ENCODE measurements at regions not wholly inside any gene's neighbourhood (a gene's known extent, or its start where the extent isn't known, plus 50 kb on each side); places are given as distances from the start of the nearest gene placed in this dataset.

- TF ChIP-seq ZNF70 (CRISPR knock-in tag; IDR thresholded peaks at IDR 0.05) (peak; percentile 48; the same call in 1 of the 2 replicates), TOX (CRISPR knock-in tag; IDR thresholded peaks at IDR 0.05; ENCODE audit: borderline replicate concordance) (no peak)
- ATAC-seq = peak; percentile 76
Measured at GRCh38 chr20:11204926-11205768, 531.3 kb upstream of the JAG1 start.

- TF ChIP-seq ISL1 (CRISPR knock-in tag; IDR thresholded peaks at IDR 0.05) (peak; percentile 90), ZNF70 (CRISPR knock-in tag; IDR thresholded peaks at IDR 0.05) (no peak), GLIS3 (CRISPR knock-in tag; IDR thresholded peaks at IDR 0.05) (no peak), ZC3H10 (CRISPR knock-in tag; IDR thresholded peaks at IDR 0.05) (peak; percentile 83)
- peak; percentile 55 for ATAC-seq
Measured at GRCh38 chr20:11205769-11206362, 532.1 kb upstream of the JAG1 start.

GRCh38 chr20:11207749-11208502 lies 534.1 kb upstream of the JAG1 start:
- peak; percentile 88 for ATAC-seq
- TF ChIP-seq TCF4 (CRISPR knock-in tag; IDR thresholded peaks at IDR 0.05; ENCODE audit: borderline replicate concordance) (no peak), TOX (CRISPR knock-in tag; IDR thresholded peaks at IDR 0.05; ENCODE audit: borderline replicate concordance) (no peak), CSDC2 (CRISPR knock-in tag; IDR thresholded peaks at IDR 0.05) (no peak; the same call in 1 of the 2 replicates), PATZ1 (CRISPR knock-in tag; IDR thresholded peaks at IDR 0.05; ENCODE audit: borderline replicate concordance) (peak; percentile 34), ZFP3 (CRISPR knock-in tag; IDR thresholded peaks at IDR 0.05) (no peak; the same call in none of the 2 replicates), GLIS3 (CRISPR knock-in tag; IDR thresholded peaks at IDR 0.05) (0 out of 2 replicates have a peak, but pooled peaks have one; percentile 36), ZFP30 (CRISPR knock-in tag; IDR thresholded peaks at IDR 0.05) (no peak), ZNF8 (CRISPR knock-in tag; IDR thresholded peaks at IDR 0.05) (no peak), OSR1 (CRISPR knock-in tag; IDR thresholded peaks at IDR 0.05) (peak; percentile 78; the same call in 1 of the 2 replicates), ISL1 (CRISPR knock-in tag; IDR thresholded peaks at IDR 0.05) (peak; percentile 92), ZNF70 (CRISPR knock-in tag; IDR thresholded peaks at IDR 0.05) (no peak), SNAI2 (CRISPR knock-in tag; IDR thresholded peaks at IDR 0.05) (0 out of 2 replicates have a peak, but pooled peaks have one; percentile 6), PPARA (CRISPR knock-in tag; IDR thresholded peaks at IDR 0.05; ENCODE audit: borderline replicate concordance) (no peak), ZNF565 (CRISPR knock-in tag; conservative IDR thresholded peaks at IDR 0.05; ENCODE audit: low read depth) (no peak), ZC3H10 (CRISPR knock-in tag; IDR thresholded peaks at IDR 0.05) (peak; percentile 89), RARB (CRISPR knock-in tag; IDR thresholded peaks at IDR 0.05) (no peak), BACH2 (CRISPR knock-in tag; IDR thresholded peaks at IDR 0.05; ENCODE audit: borderline replicate concordance) (no peak), ESRRG (CRISPR knock-in tag; IDR thresholded peaks at IDR 0.05) (no peak), ARNTL (CRISPR knock-in tag; IDR thresholded peaks at IDR 0.05; ENCODE audit: borderline replicate concordance, low read depth) (no peak), CSRNP3 (CRISPR knock-in tag; IDR thresholded peaks at IDR 0.05) (no peak)
- TF ChIP-seq, protein P1, sequence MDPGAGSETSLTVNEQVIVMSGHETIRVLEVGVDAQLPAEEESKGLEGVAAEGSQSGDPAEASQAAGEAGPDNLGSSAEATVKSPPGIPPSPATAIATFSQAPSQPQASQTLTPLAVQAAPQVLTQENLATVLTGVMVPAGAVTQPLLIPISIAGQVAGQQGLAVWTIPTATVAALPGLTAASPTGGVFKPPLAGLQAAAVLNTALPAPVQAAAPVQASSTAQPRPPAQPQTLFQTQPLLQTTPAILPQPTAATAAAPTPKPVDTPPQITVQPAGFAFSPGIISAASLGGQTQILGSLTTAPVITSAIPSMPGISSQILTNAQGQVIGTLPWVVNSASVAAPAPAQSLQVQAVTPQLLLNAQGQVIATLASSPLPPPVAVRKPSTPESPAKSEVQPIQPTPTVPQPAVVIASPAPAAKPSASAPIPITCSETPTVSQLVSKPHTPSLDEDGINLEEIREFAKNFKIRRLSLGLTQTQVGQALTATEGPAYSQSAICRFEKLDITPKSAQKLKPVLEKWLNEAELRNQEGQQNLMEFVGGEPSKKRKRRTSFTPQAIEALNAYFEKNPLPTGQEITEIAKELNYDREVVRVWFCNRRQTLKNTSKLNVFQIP (CRISPR knock-in tag; IDR thresholded peaks at IDR 0.05; ENCODE audit: borderline replicate concordance, low read depth) = no peak; the same call in 1 of the 2 replicates
- TF ChIP-seq, protein P2, sequence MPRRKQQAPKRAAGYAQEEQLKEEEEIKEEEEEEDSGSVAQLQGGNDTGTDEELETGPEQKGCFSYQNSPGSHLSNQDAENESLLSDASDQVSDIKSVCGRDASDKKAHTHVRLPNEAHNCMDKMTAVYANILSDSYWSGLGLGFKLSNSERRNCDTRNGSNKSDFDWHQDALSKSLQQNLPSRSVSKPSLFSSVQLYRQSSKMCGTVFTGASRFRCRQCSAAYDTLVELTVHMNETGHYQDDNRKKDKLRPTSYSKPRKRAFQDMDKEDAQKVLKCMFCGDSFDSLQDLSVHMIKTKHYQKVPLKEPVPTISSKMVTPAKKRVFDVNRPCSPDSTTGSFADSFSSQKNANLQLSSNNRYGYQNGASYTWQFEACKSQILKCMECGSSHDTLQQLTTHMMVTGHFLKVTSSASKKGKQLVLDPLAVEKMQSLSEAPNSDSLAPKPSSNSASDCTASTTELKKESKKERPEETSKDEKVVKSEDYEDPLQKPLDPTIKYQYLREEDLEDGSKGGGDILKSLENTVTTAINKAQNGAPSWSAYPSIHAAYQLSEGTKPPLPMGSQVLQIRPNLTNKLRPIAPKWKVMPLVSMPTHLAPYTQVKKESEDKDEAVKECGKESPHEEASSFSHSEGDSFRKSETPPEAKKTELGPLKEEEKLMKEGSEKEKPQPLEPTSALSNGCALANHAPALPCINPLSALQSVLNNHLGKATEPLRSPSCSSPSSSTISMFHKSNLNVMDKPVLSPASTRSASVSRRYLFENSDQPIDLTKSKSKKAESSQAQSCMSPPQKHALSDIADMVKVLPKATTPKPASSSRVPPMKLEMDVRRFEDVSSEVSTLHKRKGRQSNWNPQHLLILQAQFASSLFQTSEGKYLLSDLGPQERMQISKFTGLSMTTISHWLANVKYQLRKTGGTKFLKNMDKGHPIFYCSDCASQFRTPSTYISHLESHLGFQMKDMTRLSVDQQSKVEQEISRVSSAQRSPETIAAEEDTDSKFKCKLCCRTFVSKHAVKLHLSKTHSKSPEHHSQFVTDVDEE (CRISPR knock-in tag; IDR thresholded peaks at IDR 0.05) = no peak
- TF ChIP-seq, protein P3, sequence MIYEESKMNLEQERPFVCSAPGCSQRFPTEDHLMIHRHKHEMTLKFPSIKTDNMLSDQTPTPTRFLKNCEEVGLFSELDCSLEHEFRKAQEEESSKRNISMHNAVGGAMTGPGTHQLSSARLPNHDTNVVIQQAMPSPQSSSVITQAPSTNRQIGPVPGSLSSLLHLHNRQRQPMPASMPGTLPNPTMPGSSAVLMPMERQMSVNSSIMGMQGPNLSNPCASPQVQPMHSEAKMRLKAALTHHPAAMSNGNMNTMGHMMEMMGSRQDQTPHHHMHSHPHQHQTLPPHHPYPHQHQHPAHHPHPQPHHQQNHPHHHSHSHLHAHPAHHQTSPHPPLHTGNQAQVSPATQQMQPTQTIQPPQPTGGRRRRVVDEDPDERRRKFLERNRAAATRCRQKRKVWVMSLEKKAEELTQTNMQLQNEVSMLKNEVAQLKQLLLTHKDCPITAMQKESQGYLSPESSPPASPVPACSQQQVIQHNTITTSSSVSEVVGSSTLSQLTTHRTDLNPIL (CRISPR knock-in tag; IDR thresholded peaks at IDR 0.05; ENCODE audit: low read depth) = peak; percentile 82
